H1 (cell line): ENCODE measurements at regions not wholly inside any gene's neighbourhood (a gene's known extent, or its start where the extent isn't known, plus 50 kb on each side); places are given as distances from the start of the nearest gene placed in this dataset.

Experiments
- JUND ChIP-seq: IDR thresholded peaks from 2 replicates; pipeline ENCODE4 v1.6.1; 2011; ENCODE audit warnings: mild to moderate bottlenecking, improper control_type of control experiment, low read length
- MAFK ChIP-seq: IDR thresholded peaks from 2 replicates; pipeline ENCODE4 v1.6.1; 2012; ENCODE audit warnings: low read depth, mild to moderate bottlenecking, improper control_type of control experiment, low read length
- PHF8 ChIP-seq: fragments of 200-600 bp; sonication (generic); conservative IDR thresholded peaks from 2 replicates; pipeline ENCODE4 v1.7.1; 2012; ENCODE audit warnings: low read depth, mild to moderate bottlenecking, inconsistent platforms, low read length, moderate library complexity
- POLR2A ChIP-seq, 2 experiments: IDR thresholded peaks; 1 replicate in 1 of 2; 2 replicates in 1 of 2; pipeline ENCODE4 v1.6.1; 2011; ENCODE audit warnings: low read depth in 2 of 2, low read length in 2 of 2, mild to moderate bottlenecking in 2 of 2; ENCODE audit errors: control extremely low read depth in 1 of 2
- RBBP5 ChIP-seq: IDR thresholded peaks from 2 replicates; pipeline ENCODE4 v1.7.1; 2012; ENCODE audit warnings: low read depth, mild to moderate bottlenecking, inconsistent platforms, low read length, moderate library complexity, borderline replicate concordance
- SIX5 ChIP-seq: IDR thresholded peaks from 2 replicates; pipeline ENCODE4 v1.6.1; 2011; ENCODE audit warnings: mild to moderate bottlenecking, low read depth, low read length
- SP4 ChIP-seq: IDR thresholded peaks from 2 replicates; pipeline ENCODE4 v1.6.1; 2012; ENCODE audit warnings: low read length, inconsistent platforms
- TEAD4 ChIP-seq: IDR thresholded peaks from 2 replicates; pipeline ENCODE4 v1.6.1; 2012; ENCODE audit warnings: low read depth, low read length, inconsistent platforms, mixed read lengths
- ZNF274 ChIP-seq: IDR thresholded peaks from 2 replicates; pipeline ENCODE4 v1.7.0; 2012; ENCODE audit warnings: low read length, borderline replicate concordance; ENCODE audit errors: extremely low read depth
- TF ChIP-seq, protein P1 (sequence below): IDR thresholded peaks from 2 replicates; pipeline ENCODE4 v1.6.1; 2012; ENCODE audit warnings: inconsistent platforms

DNA sequence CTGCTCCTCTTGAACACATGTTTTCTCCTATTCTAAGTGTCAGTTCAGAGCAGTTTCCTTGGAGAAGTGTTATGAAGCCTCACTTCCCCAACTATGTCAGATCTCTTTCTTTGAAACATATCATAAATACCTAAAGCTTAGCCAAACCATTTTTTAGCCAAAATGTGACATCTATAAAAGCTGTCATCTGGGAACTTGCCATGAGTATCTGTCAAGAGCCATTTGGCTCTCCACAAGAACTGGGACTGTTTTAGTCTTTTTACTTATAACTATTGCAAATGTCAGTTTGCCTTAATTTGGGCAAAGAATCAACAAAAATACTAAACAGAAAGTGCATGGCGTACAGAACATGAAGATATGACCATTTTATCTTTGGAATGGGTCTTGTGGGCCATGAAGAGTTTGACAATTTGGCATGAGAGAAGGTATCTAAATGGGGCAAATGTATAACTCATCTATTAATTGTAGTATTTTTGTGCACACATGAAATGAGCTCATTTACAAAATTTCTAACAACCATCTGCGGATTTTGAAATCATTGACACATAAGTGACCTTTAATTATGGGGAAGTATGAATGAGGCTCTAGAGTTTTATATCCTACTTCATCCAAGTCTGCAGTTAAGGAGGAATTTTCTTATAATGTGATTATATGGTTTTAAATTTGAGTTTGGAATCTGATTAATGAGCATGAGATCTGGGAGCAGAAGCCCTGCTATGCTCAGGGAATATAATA is 129.1 kb upstream of the PACRGL start (continued):
- TF ChIP-seq PHF8 (no peak), ZNF274 (no peak), TEAD4 (no peak), POLR2A (IDR thresholded peaks at IDR 0.05; ENCODE audit: control extremely low read depth in 1 of 2, low read depth in 2 of 2, low read length in 2 of 2) (no peak), SP4 (no peak), RBBP5 (no peak), MAFK (no peak), JUND (no peak), SIX5 (no peak)
- TF ChIP-seq, protein P1, sequence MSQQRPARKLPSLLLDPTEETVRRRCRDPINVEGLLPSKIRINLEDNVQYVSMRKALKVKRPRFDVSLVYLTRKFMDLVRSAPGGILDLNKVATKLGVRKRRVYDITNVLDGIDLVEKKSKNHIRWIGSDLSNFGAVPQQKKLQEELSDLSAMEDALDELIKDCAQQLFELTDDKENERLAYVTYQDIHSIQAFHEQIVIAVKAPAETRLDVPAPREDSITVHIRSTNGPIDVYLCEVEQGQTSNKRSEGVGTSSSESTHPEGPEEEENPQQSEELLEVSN, result no peak
